ENCODE measurements at regions not wholly inside any gene's neighbourhood (a gene's known extent, or its start where the extent isn't known, plus 50 kb on each side); places are given as distances from the start of the nearest gene placed in this dataset.

DNA sequence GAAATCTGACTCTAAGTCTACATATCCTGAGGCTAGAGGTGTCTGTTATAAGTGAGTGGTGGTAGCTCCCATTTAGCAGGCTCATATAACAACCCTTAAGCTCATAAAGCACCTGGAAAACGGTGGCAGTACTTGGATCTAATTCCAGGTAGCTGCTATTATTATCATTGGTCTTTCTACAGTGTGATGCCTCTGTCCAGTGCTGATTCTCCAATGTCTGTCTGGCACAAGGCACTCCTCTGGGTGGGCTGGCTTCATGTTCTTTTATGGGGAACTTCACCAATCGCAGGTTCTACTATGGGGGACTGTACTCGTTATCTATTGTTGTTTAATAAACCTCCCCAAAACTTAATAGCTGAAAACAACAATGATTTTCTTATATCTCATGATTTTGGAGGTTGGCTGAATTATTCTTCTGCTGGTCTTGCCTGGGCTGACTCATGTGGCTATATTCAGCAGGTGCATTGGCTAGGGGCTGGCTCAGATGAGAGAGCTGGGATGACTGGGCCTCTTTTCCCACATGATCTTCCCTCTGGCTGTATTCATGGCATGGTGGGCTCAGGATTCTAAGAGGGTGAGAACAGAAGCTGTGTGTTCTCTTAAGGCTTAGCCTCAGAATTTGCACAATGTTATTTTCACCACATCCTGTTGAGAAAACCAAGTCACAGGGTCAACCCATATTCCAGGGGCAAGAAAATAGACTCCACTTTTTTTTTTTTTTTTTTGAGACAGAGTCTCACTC is 93.0 kb upstream of the PCGF5 start:
- CTCF ChIA-PET = interaction anchor here (0.6 to 1.2 kb wide), 3 partner anchors 11 to 123 kb away, joined by 3 to 6 read pairs (median 4); no protein-coding TSS in a partner anchor
- no peak for TF ChIP-seq CTCF (IDR thresholded peaks at IDR 0.05; ENCODE audit: insufficient read depth, low read depth, low read length)
- POLR2A ChIA-PET = no interaction called here
- Histone ChIP-seq H3K27me3 (ENCODE audit: control insufficient read depth, insufficient read depth, low read length) (peaks cover 7% of the 10 kb centered on the region), H3K4me3 (ENCODE audit: low read depth, low read length) (no peak overlapping the region), H3K36me3 (ENCODE audit: control insufficient read depth, insufficient read depth, low read length) (no peaks in the 10 kb centered on the region)
- DNase-seq (ENCODE audit: low read depth) = no peak

- CTCF ChIA-PET = no interaction called here
- no peak for TF ChIP-seq CTCF (IDR thresholded peaks at IDR 0.05; ENCODE audit: insufficient read depth, low read depth, low read length)
- no peak overlapping the region for H3K4me3 ChIP-seq (ENCODE audit: low read depth, low read length)
- no peak for DNase-seq (ENCODE audit: low read depth)
- H3K27me3 ChIP-seq (ENCODE audit: control insufficient read depth, insufficient read depth, low read length) = peaks cover 7% of the 10 kb centered on the region
- H3K36me3 ChIP-seq (ENCODE audit: control insufficient read depth, insufficient read depth, low read length) = no peaks in the 10 kb centered on the region
- POLR2A ChIA-PET = no interaction called here
These were observed 85.3 kb upstream of the PCGF5 start for GRCh38 chr10:91135113-91135512.

DNA sequence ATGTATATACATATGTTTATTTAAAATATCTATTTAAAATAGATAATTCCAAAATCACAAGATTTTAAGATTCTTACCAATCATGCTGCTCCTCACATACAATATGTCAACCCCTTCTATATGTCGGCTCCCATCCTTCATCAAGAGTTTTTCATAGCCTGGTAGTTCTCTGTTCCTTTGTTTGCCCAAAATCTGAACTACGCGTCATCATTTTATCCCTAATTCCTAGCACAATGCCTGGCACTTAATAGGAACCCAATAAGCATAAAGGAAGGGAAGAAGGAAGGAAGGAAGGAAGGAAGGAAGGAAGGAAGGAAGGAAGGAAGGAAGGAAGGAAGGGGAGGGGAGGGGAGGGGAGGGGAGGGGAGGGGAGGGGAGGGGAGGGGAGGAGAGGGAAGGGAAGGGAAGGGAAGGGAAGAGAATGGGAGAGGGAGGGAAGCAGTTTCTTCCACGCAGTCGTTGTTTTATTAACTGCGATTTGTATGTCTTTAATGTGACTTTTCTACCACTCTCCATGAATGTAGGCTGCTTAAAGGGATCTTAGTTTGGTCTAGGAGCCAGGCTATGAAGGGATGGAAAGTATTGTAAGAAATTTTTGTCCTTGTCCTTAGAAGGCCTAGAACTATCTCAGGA is 83.3 kb upstream of the PCGF5 start:
- Histone ChIP-seq H3K4me3 (ENCODE audit: low read depth, low read length) (no peak overlapping the region), H3K27me3 (ENCODE audit: control insufficient read depth, insufficient read depth, low read length) (peaks cover 4% of the 10 kb centered on the region), H3K36me3 (ENCODE audit: control insufficient read depth, insufficient read depth, low read length) (no peaks in the 10 kb centered on the region)
- no peak for TF ChIP-seq CTCF (IDR thresholded peaks at IDR 0.05; ENCODE audit: insufficient read depth, low read depth, low read length)
- ChIA-PET CTCF (no interaction called here), POLR2A (no interaction called here)
- DNase-seq (ENCODE audit: low read depth) = no peak

DNA sequence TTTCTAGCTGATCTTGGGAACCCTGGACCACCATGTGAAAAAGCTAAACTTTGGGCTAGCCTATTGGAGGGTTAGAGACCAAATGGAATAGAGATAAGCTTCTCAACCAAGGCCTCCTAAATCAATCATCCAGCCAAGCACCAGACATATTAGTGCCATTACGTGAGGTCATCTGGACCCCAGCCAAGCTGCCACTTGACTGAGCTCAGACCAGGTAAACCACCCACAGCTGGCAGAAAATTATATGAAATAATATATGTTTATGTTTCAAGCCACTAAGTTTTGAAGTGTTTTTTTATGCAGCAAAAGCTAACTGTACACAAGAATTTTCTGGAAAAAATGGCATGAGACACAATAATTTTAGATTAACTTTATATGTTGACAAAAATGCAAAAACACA is 82.6 kb upstream of the PCGF5 start:
- Histone ChIP-seq H3K36me3 (ENCODE audit: control insufficient read depth, insufficient read depth, low read length) (no peaks in the 10 kb centered on the region), H3K4me3 (ENCODE audit: low read depth, low read length) (no peak overlapping the region), H3K27me3 (ENCODE audit: control insufficient read depth, insufficient read depth, low read length) (peaks cover 4% of the 10 kb centered on the region)
- CTCF ChIA-PET = no interaction called here
- TF ChIP-seq CTCF (IDR thresholded peaks at IDR 0.05; ENCODE audit: insufficient read depth, low read depth, low read length) = no peak
- POLR2A ChIA-PET = no interaction called here
- DNase-seq (ENCODE audit: low read depth) = no peak

GRCh38 chr10:91140995-91141549 is 79.4 kb upstream of the PCGF5 start:
- POLR2A ChIA-PET = no interaction called here
- Histone ChIP-seq H3K27me3 (ENCODE audit: control insufficient read depth, insufficient read depth, low read length) (0 out of 2 replicates have a peak, but pooled peaks cover 3% of the 10 kb centered on the region), H3K36me3 (ENCODE audit: control insufficient read depth, insufficient read depth, low read length) (no peaks in the 10 kb centered on the region), H3K4me3 (ENCODE audit: low read depth, low read length) (no peak overlapping the region)
- no peak for DNase-seq (ENCODE audit: low read depth)
- CTCF ChIA-PET = interaction anchor here (1.2 to 1.9 kb wide), 2 partner anchors 11 to 135 kb away, joined by 3 to 4 read pairs; no protein-coding TSS in a partner anchor
- TF ChIP-seq CTCF (IDR thresholded peaks at IDR 0.05; ENCODE audit: insufficient read depth, low read depth, low read length) = no peak

Data from BJ (cell line).